WERI-Rb-1 (cell line): ENCODE measurements at regions not wholly inside any gene's neighbourhood (a gene's known extent, or its start where the extent isn't known, plus 50 kb on each side); places are given as distances from the start of the nearest gene placed in this dataset.

ENCODE experiments used
- DNase-seq: peaks from one replicate; pipeline ENCODE4 v3.0.0-alpha.2; 2020
- H3K27ac ChIP-seq: fragments of 250-450 bp; sonication (Bioruptor Pico); 2 replicates; pipeline ENCODE4 v1.5.1; 2020; ENCODE audit warnings: mild to moderate bottlenecking, moderate library complexity
- H3K27me3 ChIP-seq: fragments of 250-450 bp; sonication (Bioruptor Pico); 2 replicates; pipeline ENCODE4 v1.5.1; 2021; ENCODE audit warnings: mild to moderate bottlenecking, low read depth, moderate library complexity; ENCODE audit not compliant: insufficient read depth, severe bottlenecking
- H3K36me3 ChIP-seq: fragments of 250-450 bp; sonication (Bioruptor Pico); 2 replicates; pipeline ENCODE4 v1.5.1; 2020; ENCODE audit warnings: mild to moderate bottlenecking, moderate library complexity
- H3K4me3 ChIP-seq: 2 replicates; pipeline ENCODE4 v1.5.1; 2011; ENCODE audit warnings: low read depth, mild to moderate bottlenecking, control low read depth, low read length
- H3K9me3 ChIP-seq: fragments of 250-450 bp; sonication (Bioruptor Pico); 2 replicates; pipeline ENCODE4 v1.5.1; 2021; ENCODE audit warnings: mild to moderate bottlenecking, moderate library complexity; ENCODE audit not compliant: severe bottlenecking
- TF ChIP-seq, protein P1 (sequence below): IDR thresholded peaks from 2 replicates; pipeline ENCODE4 v1.5.1; 2011; ENCODE audit warnings: low read depth, mild to moderate bottlenecking, control low read depth, inconsistent platforms, low read length

DNA sequence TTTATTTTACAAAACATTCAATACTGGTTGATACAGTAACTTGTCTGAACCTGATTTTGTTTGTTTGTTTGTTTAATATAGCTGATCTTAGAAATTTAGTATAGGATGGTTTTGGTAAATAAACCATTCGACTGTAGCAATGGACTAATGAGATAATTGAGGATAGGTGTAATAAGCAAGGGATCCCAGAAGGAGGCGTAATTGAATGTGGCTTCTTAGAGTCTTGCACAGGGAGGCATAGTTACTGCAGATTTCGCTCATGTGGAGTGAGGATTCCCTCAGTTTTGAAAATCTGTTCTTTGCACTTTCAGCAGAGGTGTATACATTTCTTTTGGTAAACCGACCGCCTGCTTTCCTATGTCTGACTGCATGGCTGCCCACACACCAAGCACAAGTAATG lies 709.6 kb downstream of the SOCS6 start:
- Histone ChIP-seq H3K4me3 (no peak overlapping the region), H3K36me3 (no peaks in the 10 kb centered on the region), H3K9me3 (no peaks in the 10 kb centered on the region), H3K27me3 (no peaks in the 10 kb centered on the region), H3K27ac (no peak overlapping the region)
- TF ChIP-seq, protein P1, sequence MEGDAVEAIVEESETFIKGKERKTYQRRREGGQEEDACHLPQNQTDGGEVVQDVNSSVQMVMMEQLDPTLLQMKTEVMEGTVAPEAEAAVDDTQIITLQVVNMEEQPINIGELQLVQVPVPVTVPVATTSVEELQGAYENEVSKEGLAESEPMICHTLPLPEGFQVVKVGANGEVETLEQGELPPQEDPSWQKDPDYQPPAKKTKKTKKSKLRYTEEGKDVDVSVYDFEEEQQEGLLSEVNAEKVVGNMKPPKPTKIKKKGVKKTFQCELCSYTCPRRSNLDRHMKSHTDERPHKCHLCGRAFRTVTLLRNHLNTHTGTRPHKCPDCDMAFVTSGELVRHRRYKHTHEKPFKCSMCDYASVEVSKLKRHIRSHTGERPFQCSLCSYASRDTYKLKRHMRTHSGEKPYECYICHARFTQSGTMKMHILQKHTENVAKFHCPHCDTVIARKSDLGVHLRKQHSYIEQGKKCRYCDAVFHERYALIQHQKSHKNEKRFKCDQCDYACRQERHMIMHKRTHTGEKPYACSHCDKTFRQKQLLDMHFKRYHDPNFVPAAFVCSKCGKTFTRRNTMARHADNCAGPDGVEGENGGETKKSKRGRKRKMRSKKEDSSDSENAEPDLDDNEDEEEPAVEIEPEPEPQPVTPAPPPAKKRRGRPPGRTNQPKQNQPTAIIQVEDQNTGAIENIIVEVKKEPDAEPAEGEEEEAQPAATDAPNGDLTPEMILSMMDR: peak; percentile 38; the same call in 1 of the 2 replicates
- no peak for DNase-seq

GRCh38 chr18:70994116-70994515 lies 705.3 kb downstream of the SOCS6 start:
- Histone ChIP-seq H3K27ac (no peak overlapping the region), H3K9me3 (no peaks in the 10 kb centered on the region), H3K36me3 (no peaks in the 10 kb centered on the region), H3K4me3 (no peak overlapping the region), H3K27me3 (no peaks in the 10 kb centered on the region)
- TF ChIP-seq, protein P1: no peak
- no peak for DNase-seq

DNA sequence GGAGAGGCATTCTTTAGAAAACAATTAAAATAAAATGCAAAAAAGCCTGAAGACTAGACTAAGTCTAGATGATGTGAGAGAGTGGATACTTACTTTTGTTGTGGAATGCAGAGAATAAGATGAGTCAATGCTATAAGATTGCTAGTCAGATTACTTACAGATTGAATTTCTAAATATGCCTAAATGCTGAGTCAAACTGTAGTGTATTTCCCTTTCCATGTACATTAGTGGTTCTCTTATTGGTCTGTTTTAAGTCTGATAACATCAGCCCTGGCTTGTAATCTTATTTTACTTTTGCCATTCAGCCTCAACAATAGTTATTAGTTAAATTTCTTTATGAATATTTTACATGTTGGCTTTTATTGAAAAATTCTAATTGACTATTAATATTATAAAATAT lies 702.7 kb downstream of the SOCS6 start:
- Histone ChIP-seq H3K36me3 (no peaks in the 10 kb centered on the region), H3K4me3 (no peak overlapping the region), H3K27ac (no peak overlapping the region), H3K9me3 (no peaks in the 10 kb centered on the region), H3K27me3 (no peaks in the 10 kb centered on the region)
- no peak for DNase-seq
- TF ChIP-seq, protein P1: no peak

GRCh38 chr18:70985948-70986347 lies 697.1 kb downstream of the SOCS6 start:
- TF ChIP-seq, protein P1: no peak
- no peak for DNase-seq
- no peak overlapping the region for H3K4me3 ChIP-seq
- H3K27me3 ChIP-seq: no peaks in the 10 kb centered on the region
- no peaks in the 10 kb centered on the region for H3K9me3 ChIP-seq
- no peaks in the 10 kb centered on the region for H3K36me3 ChIP-seq
- no peak overlapping the region for H3K27ac ChIP-seq

DNA sequence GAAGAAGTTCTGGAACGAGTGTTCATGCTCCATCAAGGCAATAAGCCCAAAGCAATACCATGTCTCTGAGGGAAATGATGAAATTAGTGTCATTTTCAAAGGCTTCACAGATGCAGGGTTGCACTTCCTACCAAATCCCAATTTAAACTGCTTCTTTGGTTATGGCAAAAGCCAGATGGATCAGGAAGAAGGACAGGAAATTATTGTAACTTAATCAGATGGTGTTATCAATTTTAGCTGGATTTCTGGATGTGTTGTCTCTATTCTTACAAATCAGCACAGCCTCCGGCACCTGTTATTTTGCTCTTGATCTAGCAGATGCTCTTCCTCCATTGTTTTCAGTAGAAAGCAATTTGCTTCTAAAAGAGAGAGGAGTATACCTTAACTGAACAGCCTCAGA lies 693.4 kb downstream of the SOCS6 start:
- Histone ChIP-seq H3K9me3 (no peaks in the 10 kb centered on the region), H3K36me3 (no peaks in the 10 kb centered on the region), H3K27ac (no peak overlapping the region), H3K4me3 (no peak overlapping the region), H3K27me3 (no peaks in the 10 kb centered on the region)
- TF ChIP-seq, protein P1: no peak
- DNase-seq: no peak

DNA sequence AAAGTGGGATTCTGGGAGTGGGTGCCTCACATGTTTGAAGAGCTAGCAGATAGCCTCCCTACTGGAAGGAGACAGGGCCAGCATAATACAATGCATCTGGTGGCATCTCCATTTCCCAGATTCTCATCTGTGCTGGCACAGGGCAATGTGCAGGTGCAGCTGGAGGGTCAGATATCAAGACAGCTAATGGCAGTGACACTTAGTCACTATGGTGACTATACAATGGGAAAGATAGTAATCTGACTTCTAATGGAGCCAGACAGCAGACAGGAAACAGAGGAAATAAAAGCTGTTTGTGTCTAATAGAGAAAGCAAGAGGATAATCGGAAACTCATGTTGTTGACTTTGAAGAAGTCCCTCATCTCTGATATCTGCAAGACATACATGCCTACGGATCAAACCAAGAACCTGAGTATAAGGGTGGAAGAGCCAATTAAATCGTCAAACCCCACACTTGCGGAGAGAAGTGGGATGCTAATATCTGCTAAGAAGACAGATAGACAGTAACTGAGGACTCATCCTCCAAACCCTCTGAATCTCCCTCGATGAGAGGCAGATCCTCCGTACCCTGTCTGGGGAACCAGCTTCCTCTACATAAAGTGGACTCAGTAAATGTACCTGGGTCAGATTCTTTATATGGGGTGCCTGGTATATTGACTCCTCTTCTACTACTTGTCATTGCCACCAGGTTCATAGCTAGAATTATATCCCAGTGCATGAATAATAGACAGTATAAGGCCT lies 692.7 kb downstream of the SOCS6 start:
- no peak for DNase-seq
- Histone ChIP-seq H3K4me3 (no peak overlapping the region), H3K27ac (no peak overlapping the region), H3K9me3 (no peaks in the 10 kb centered on the region), H3K27me3 (no peaks in the 10 kb centered on the region), H3K36me3 (no peaks in the 10 kb centered on the region)
- TF ChIP-seq, protein P1: no peak
